H9 (cell line): ENCODE measurements at regions not wholly inside any gene's neighbourhood (a gene's known extent, or its start where the extent isn't known, plus 50 kb on each side); places are given as distances from the start of the nearest gene placed in this dataset.

ENCODE experiments used
- DNase-seq: peaks from one replicate; pipeline ENCODE4 v3.0.0-alpha.2; 2017
- H2AFZ ChIP-seq: one replicate; pipeline ENCODE4 v1.6.1; 2013; ENCODE audit warnings: mild to moderate bottlenecking, low read length, control low read depth, moderate library complexity
- H2AK5ac ChIP-seq: 2 replicates; pipeline ENCODE4 v1.6.1; 2013; ENCODE audit warnings: low read length, control low read depth, mixed read lengths; ENCODE audit not compliant: insufficient read length
- H2BK120ac ChIP-seq: one replicate; pipeline ENCODE4 v1.6.1; 2013; ENCODE audit warnings: low read depth, mild to moderate bottlenecking, low read length, control low read depth, inconsistent platforms; ENCODE audit not compliant: poor library complexity, severe bottlenecking
- H2BK12ac ChIP-seq: 2 replicates; pipeline ENCODE4 v1.6.1; 2013; ENCODE audit warnings: low read length, control low read depth, mixed read lengths, low read depth; ENCODE audit not compliant: insufficient read length
- H2BK15ac ChIP-seq: 2 replicates; pipeline ENCODE4 v1.6.1; 2013; ENCODE audit warnings: low read depth, low read length, control low read depth
- H2BK20ac ChIP-seq: one replicate; pipeline ENCODE4 v1.6.1; 2013; ENCODE audit warnings: low read depth, mild to moderate bottlenecking, low read length, control low read depth, inconsistent platforms; ENCODE audit not compliant: poor library complexity, severe bottlenecking
- H2BK5ac ChIP-seq: 2 replicates; pipeline ENCODE4 v1.6.1; 2013; ENCODE audit warnings: low read length, control low read depth, mixed read lengths; ENCODE audit not compliant: insufficient read length
- H3K14ac ChIP-seq: 2 replicates; pipeline ENCODE4 v1.6.1; 2013; ENCODE audit warnings: low read length, control low read depth; ENCODE audit not compliant: insufficient read depth
- H3K18ac ChIP-seq: 2 replicates; pipeline ENCODE4 v1.6.1; 2013; ENCODE audit warnings: low read depth, mild to moderate bottlenecking, mixed read lengths, low read length, control low read depth; ENCODE audit not compliant: insufficient read length
- H3K23ac ChIP-seq: 2 replicates; pipeline ENCODE4 v1.6.1; 2013; ENCODE audit warnings: low read length, control low read depth, mixed read lengths, low read depth; ENCODE audit not compliant: insufficient read length
- H3K23me2 ChIP-seq: 2 replicates; pipeline ENCODE4 v1.6.1; 2013; ENCODE audit warnings: low read depth, mild to moderate bottlenecking, mixed read lengths, low read length, control low read depth; ENCODE audit not compliant: insufficient read length, poor library complexity, severe bottlenecking
- H3K27ac ChIP-seq: 2 replicates; pipeline ENCODE4 v1.5.1; 2013; ENCODE audit warnings: low read length, control low read depth, mixed read lengths, low read depth; ENCODE audit not compliant: insufficient read length
- H3K27me3 ChIP-seq: 2 replicates; pipeline ENCODE4 v1.6.1; 2013; ENCODE audit warnings: low read length, control low read depth, inconsistent platforms; ENCODE audit not compliant: insufficient read depth
- H3K4ac ChIP-seq: 2 replicates; pipeline ENCODE4 v1.6.1; 2013; ENCODE audit warnings: low read depth, mild to moderate bottlenecking, control low read depth, inconsistent platforms, low read length, moderate library complexity
- H3K4me1 ChIP-seq: 2 replicates; pipeline ENCODE4 v1.6.1; 2013; ENCODE audit warnings: low read length, control low read depth, inconsistent platforms; ENCODE audit not compliant: insufficient read depth
- H3K4me2 ChIP-seq: 2 replicates; pipeline ENCODE4 v1.6.1; 2013; ENCODE audit warnings: low read length, control low read depth, mixed read lengths; ENCODE audit not compliant: insufficient read length, insufficient read depth
- H3K56ac ChIP-seq: 2 replicates; pipeline ENCODE4 v1.6.1; 2013; ENCODE audit warnings: low read depth, mild to moderate bottlenecking, mixed read lengths, low read length, control low read depth; ENCODE audit not compliant: insufficient read length
- H3K79me1 ChIP-seq: 2 replicates; pipeline ENCODE4 v1.6.1; 2013; ENCODE audit warnings: low read depth, mild to moderate bottlenecking, moderate library complexity, low read length, control low read depth, inconsistent platforms; ENCODE audit not compliant: insufficient read depth, poor library complexity, severe bottlenecking
- H3K79me2 ChIP-seq: 2 replicates; pipeline ENCODE4 v1.6.1; 2013; ENCODE audit warnings: low read length, control low read depth, inconsistent platforms; ENCODE audit not compliant: insufficient read depth
- H3K9ac ChIP-seq: 2 replicates; pipeline ENCODE4 v1.6.1; 2013; ENCODE audit warnings: low read length, control low read depth, mixed read lengths; ENCODE audit not compliant: insufficient read length; ENCODE audit errors: extremely low read depth
- H3K9me3 ChIP-seq: one replicate; pipeline ENCODE4 v1.6.1; 2013; ENCODE audit warnings: low read depth, low read length, inconsistent platforms; ENCODE audit not compliant: control insufficient read depth
- H3T11ph ChIP-seq: one replicate; pipeline ENCODE4 v1.6.1; 2013; ENCODE audit warnings: mild to moderate bottlenecking, low read length, control low read depth, inconsistent platforms
- H4K20me1 ChIP-seq: one replicate; pipeline ENCODE4 v1.6.1; 2013; ENCODE audit not compliant: control insufficient read depth, insufficient read length, insufficient read depth
- H4K5ac ChIP-seq: 2 replicates; pipeline ENCODE4 v1.6.1; 2013; ENCODE audit warnings: low read depth, mild to moderate bottlenecking, mixed read lengths, low read length, control low read depth; ENCODE audit not compliant: insufficient read length
- H4K8ac ChIP-seq: replicated peaks from 2 replicates; pipeline ENCODE4 v1.6.1; 2013; ENCODE audit warnings: low read length, control low read depth, mixed read lengths, low read depth; ENCODE audit not compliant: insufficient read length
- H4K91ac ChIP-seq: 2 replicates; pipeline ENCODE4 v1.6.1; 2013; ENCODE audit warnings: low read depth, mild to moderate bottlenecking, moderate library complexity, mixed read lengths, low read length, control low read depth; ENCODE audit not compliant: insufficient read length
- H3K27ac Mint-ChIP-seq, 3 experiments: 2 replicates in 2 of 3; 3 replicates in 1 of 3; pipeline ENCODE4 v1.8.0; 2020 to 2021; ENCODE audit warnings: mixed read lengths in 3 of 3, mild to moderate bottlenecking in 1 of 3, moderate library complexity in 1 of 3
- H3K27me3 Mint-ChIP-seq: 2 replicates; pipeline ENCODE4 v1.8.0; 2021; ENCODE audit warnings: low read depth, mild to moderate bottlenecking, moderate library complexity, mixed read lengths
- H3K36me3 Mint-ChIP-seq, 3 experiments: 2 replicates in 2 of 3; 3 replicates in 1 of 3; pipeline ENCODE4 v1.8.0; 2020 to 2021; ENCODE audit warnings: low read depth in 3 of 3, mixed read lengths in 3 of 3; ENCODE audit not compliant: insufficient read depth in 1 of 3
- H3K4me1 Mint-ChIP-seq, 2 experiments: 2 replicates each; pipeline ENCODE4 v1.8.0; 2020; ENCODE audit warnings: mixed read lengths in 2 of 2
- H3K4me3 Mint-ChIP-seq, 2 experiments: 2 replicates in 1 of 2; 3 replicates in 1 of 2; pipeline ENCODE4 v1.8.0; 2020 to 2021; ENCODE audit warnings: mild to moderate bottlenecking in 2 of 2, mixed read lengths in 2 of 2, moderate library complexity in 1 of 2
- H3K9me3 Mint-ChIP-seq, 2 experiments: 2 replicates in 1 of 2; 3 replicates in 1 of 2; pipeline ENCODE4 v1.8.0; 2020; ENCODE audit warnings: mild to moderate bottlenecking in 2 of 2, mixed read lengths in 2 of 2, moderate library complexity in 1 of 2
- CTCF ChIP-seq: fragments of 200-600 bp; sonication (generic); conservative IDR thresholded peaks from 3 replicates; pipeline ENCODE4 v1.8.0; 2021; ENCODE audit warnings: antibody characterized with exemption, mild to moderate bottlenecking
- WGBS: extraction: QIAGEN DNeasy Blood & Tissue Kit; methylation state at CpG from one replicate; pipeline ENCODE4 v1.1.7; 2013; ENCODE audit warnings: missing lambda C conversion rate, low lambda C conversion rate, mixed read lengths; ENCODE audit not compliant: insufficient read length; ENCODE audit errors: extremely low coverage; 5-methylcytosine and 5-hydroxymethylcytosine counted together

GRCh38 chr11:116394022-116394421 lies 378.8 kb downstream of the BUD13 start:
- H3K4me3 Mint-ChIP-seq, result no peak overlapping the region
- H2AK5ac ChIP-seq, result no peak overlapping the region
- no peak overlapping the region for H3K18ac ChIP-seq
- H4K20me1 ChIP-seq, result no peaks in the 10 kb centered on the region
- no peak for DNase-seq
- H3K4me1 ChIP-seq, result no peaks in the 10 kb centered on the region
- no peak overlapping the region for H3K56ac ChIP-seq
- no peak overlapping the region for H2BK15ac ChIP-seq
- no peaks in the 10 kb centered on the region for H3K79me2 ChIP-seq
- H3K9ac ChIP-seq, result no peak overlapping the region
- H2BK12ac ChIP-seq, result no peak overlapping the region
- no peaks in the 10 kb centered on the region for H3K23me2 ChIP-seq
- no peak overlapping the region for H4K5ac ChIP-seq
- WGBS, result no CpG with 5 or more reads among the region's 3 CpGs
- H3K27me3 ChIP-seq, result no peaks in the 10 kb centered on the region
- H3K23ac ChIP-seq, result no peak overlapping the region
- H2BK120ac ChIP-seq, result no peak overlapping the region
- no peaks in the 10 kb centered on the region for H3K79me1 ChIP-seq
- peaks cover 0 to 5% of the 10 kb centered on the region in 2 experiments; a peak in 2 of 4 replicates for H3K4me1 Mint-ChIP-seq
- no peak overlapping the region for H4K91ac ChIP-seq
- no peak for TF ChIP-seq CTCF
- H3K14ac ChIP-seq, result no peak overlapping the region
- H3K4me2 ChIP-seq, result no peak overlapping the region
- no peak overlapping the region for H3K27ac Mint-ChIP-seq
- no peak overlapping the region for H2BK20ac ChIP-seq
- H3K27me3 Mint-ChIP-seq, result peaks cover 1% of the 10 kb centered on the region; the same call in 1 of the 2 replicates
- no peak overlapping the region for H3K4ac ChIP-seq
- no peak overlapping the region for H2AFZ ChIP-seq
- H3K9me3 Mint-ChIP-seq, result peaks cover 5 to 6% of the 10 kb centered on the region in 2 experiments; a peak in 4 of 5 replicates
- H4K8ac ChIP-seq, result no peak overlapping the region
- no peak overlapping the region for H3K27ac ChIP-seq
- no peaks in the 10 kb centered on the region for H3K9me3 ChIP-seq
- H3T11ph ChIP-seq, result no peak overlapping the region
- peaks cover 0 to 5% (median 2%) of the 10 kb centered on the region in 3 experiments; a peak in 3 of 7 replicates for H3K36me3 Mint-ChIP-seq
- H2BK5ac ChIP-seq, result no peak overlapping the region
